ENCODE measurements at regions not wholly inside any gene's neighbourhood (a gene's known extent, or its start where the extent isn't known, plus 50 kb on each side); places are given as distances from the start of the nearest gene placed in this dataset.

GRCh38 chr5:152146566-152146965 is 221.9 kb upstream of the GLRA1 start:
- Histone ChIP-seq H3K27ac (no peak overlapping the region), H3K4me1 (no peaks in the 10 kb centered on the region), H3K36me3 (no peaks in the 10 kb centered on the region), H3K27me3 (no peaks in the 10 kb centered on the region), H3K4me3 (no peak overlapping the region), H3K9me3 (no peaks in the 10 kb centered on the region)
- intact Hi-C loops (cut with DNase I) = no loop called here
- TF ChIP-seq, protein P1, sequence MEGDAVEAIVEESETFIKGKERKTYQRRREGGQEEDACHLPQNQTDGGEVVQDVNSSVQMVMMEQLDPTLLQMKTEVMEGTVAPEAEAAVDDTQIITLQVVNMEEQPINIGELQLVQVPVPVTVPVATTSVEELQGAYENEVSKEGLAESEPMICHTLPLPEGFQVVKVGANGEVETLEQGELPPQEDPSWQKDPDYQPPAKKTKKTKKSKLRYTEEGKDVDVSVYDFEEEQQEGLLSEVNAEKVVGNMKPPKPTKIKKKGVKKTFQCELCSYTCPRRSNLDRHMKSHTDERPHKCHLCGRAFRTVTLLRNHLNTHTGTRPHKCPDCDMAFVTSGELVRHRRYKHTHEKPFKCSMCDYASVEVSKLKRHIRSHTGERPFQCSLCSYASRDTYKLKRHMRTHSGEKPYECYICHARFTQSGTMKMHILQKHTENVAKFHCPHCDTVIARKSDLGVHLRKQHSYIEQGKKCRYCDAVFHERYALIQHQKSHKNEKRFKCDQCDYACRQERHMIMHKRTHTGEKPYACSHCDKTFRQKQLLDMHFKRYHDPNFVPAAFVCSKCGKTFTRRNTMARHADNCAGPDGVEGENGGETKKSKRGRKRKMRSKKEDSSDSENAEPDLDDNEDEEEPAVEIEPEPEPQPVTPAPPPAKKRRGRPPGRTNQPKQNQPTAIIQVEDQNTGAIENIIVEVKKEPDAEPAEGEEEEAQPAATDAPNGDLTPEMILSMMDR (IDR thresholded peaks at IDR 0.05) = no peak
- TF ChIP-seq POLR2A (IDR thresholded peaks at IDR 0.05) = no peak
- TF ChIP-seq POLR2AphosphoS5 (IDR thresholded peaks at IDR 0.05; ENCODE audit: insufficient read depth in 1 of 2, low read depth in 1 of 2) = no peak
- no peak for DNase-seq (ENCODE audit: extremely low spot score in 2 of 2)

- H3K4me3 ChIP-seq = no peak overlapping the region
- H3K27me3 ChIP-seq = no peaks in the 10 kb centered on the region
- DNase-seq (ENCODE audit: extremely low spot score in 2 of 2) = no peak
- H3K27ac ChIP-seq = no peak overlapping the region
- no peaks in the 10 kb centered on the region for H3K4me1 ChIP-seq
- no peaks in the 10 kb centered on the region for H3K36me3 ChIP-seq
- intact Hi-C loops (cut with DNase I) = no loop called here
- TF ChIP-seq POLR2A (IDR thresholded peaks at IDR 0.05) (no peak), POLR2AphosphoS5 (IDR thresholded peaks at IDR 0.05; ENCODE audit: insufficient read depth in 1 of 2, low read depth in 1 of 2) (no peak)
- TF ChIP-seq, protein P1 (IDR thresholded peaks at IDR 0.05) = no peak
- H3K9me3 ChIP-seq = no peaks in the 10 kb centered on the region
These were observed 219.9 kb upstream of the GLRA1 start for GRCh38 chr5:152144556-152144955.

DNA sequence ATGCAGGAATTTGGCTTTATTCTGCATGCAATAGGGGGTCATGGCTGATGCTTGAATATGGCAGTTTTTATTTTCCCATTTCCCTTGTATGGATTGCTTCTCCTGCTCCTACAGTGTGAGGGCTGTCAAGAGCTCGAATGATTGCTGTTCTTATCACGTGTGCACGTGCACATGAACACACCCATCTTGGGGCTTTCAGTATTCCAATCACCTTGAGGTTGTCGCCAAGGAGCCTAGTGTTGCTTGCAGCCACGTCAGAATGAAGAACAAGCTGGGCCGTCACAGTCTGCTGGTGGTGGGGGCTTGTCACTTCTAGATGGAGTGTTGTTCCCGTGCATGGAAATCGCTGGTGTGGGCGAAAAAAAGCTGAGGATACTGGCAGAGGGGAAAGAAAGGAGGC is 219.4 kb upstream of the GLRA1 start:
- H3K4me3 ChIP-seq = no peak overlapping the region
- TF ChIP-seq POLR2A (IDR thresholded peaks at IDR 0.05) (no peak), POLR2AphosphoS5 (IDR thresholded peaks at IDR 0.05; ENCODE audit: insufficient read depth in 1 of 2, low read depth in 1 of 2) (no peak)
- TF ChIP-seq, protein P1 (IDR thresholded peaks at IDR 0.05) = no peak
- H3K4me1 ChIP-seq = no peaks in the 10 kb centered on the region
- intact Hi-C loops (cut with DNase I) = no loop called here
- DNase-seq (ENCODE audit: extremely low spot score in 2 of 2) = no peak
- H3K9me3 ChIP-seq = no peaks in the 10 kb centered on the region
- no peaks in the 10 kb centered on the region for H3K36me3 ChIP-seq
- H3K27ac ChIP-seq = no peak overlapping the region
- H3K27me3 ChIP-seq = no peaks in the 10 kb centered on the region

- DNase-seq (ENCODE audit: extremely low spot score in 2 of 2) = no peak
- Histone ChIP-seq H3K27me3 (no peaks in the 10 kb centered on the region), H3K4me1 (no peaks in the 10 kb centered on the region), H3K9me3 (no peaks in the 10 kb centered on the region), H3K27ac (no peak overlapping the region), H3K36me3 (no peaks in the 10 kb centered on the region), H3K4me3 (no peak overlapping the region)
- TF ChIP-seq POLR2A (IDR thresholded peaks at IDR 0.05) (no peak), POLR2AphosphoS5 (IDR thresholded peaks at IDR 0.05; ENCODE audit: insufficient read depth in 1 of 2, low read depth in 1 of 2) (no peak)
- TF ChIP-seq, protein P1 (IDR thresholded peaks at IDR 0.05) = peak in 2 of 3 experiments; percentile 38 to 54
- intact Hi-C loops (cut with DNase I) = no loop called here
These were observed 218.3 kb upstream of the GLRA1 start for GRCh38 chr5:152142840-152143469.

- Histone ChIP-seq H3K27me3 (no peaks in the 10 kb centered on the region), H3K27ac (no peak overlapping the region), H3K4me3 (no peak overlapping the region), H3K4me1 (no peaks in the 10 kb centered on the region), H3K36me3 (no peaks in the 10 kb centered on the region), H3K9me3 (no peaks in the 10 kb centered on the region)
- no peak for DNase-seq (ENCODE audit: extremely low spot score in 2 of 2)
- intact Hi-C loops (cut with DNase I) = no loop called here
- TF ChIP-seq, protein P1 (IDR thresholded peaks at IDR 0.05) = no peak
- no peak for TF ChIP-seq POLR2A (IDR thresholded peaks at IDR 0.05)
These were observed 215.7 kb upstream of the GLRA1 start for GRCh38 chr5:152140347-152140746.

Data from vagina (tissue), 2 donors.